ENCODE measurements at regions not wholly inside any gene's neighbourhood (a gene's known extent, or its start where the extent isn't known, plus 50 kb on each side); places are given as distances from the start of the nearest gene placed in this dataset.

GRCh38 chrX:69324851-69325250 is 159.6 kb upstream of the PJA1 start:
- Mint-ChIP-seq H3K4me1 (ENCODE audit: low read depth) (no peaks in the 10 kb centered on the region), H3K4me3 (no peak overlapping the region), H3K36me3 (ENCODE audit: low read depth) (no peaks in the 10 kb centered on the region), H3K9me3 (no peaks in the 10 kb centered on the region), H3K27me3 (no peaks in the 10 kb centered on the region), H3K27ac (no peak overlapping the region)
- ChIA-PET POLR2A (no interaction called here), CTCF (no interaction called here)
- H3K4me3 ChIP-seq (ENCODE audit: low read length), result no peak overlapping the region
- H3K36me3 ChIP-seq (ENCODE audit: insufficient read depth, low read length), result no peaks in the 10 kb centered on the region
- H3K4me1 ChIP-seq (ENCODE audit: insufficient read depth, low read length), result no peaks in the 10 kb centered on the region
- intact Hi-C loops (cut with DNase I, micrococcal nuclease), result no loop called here
- H3K9me3 ChIP-seq (ENCODE audit: control insufficient read depth in 1 of 2, insufficient read depth in 1 of 2, low read length in 2 of 2), result no peaks in the 10 kb centered on the region
- DNase-seq (no peak), ATAC-seq (ENCODE audit: poor library complexity) (no peak)
- no peak overlapping the region for H3K27ac ChIP-seq (ENCODE audit: low read depth in 1 of 2, low read length in 2 of 2)
- no peak for TF ChIP-seq CTCF (IDR thresholded peaks at IDR 0.05)
- no peaks in the 10 kb centered on the region for H3K27me3 ChIP-seq (ENCODE audit: control insufficient read depth in 1 of 2, insufficient read depth in 2 of 2, low read length in 2 of 2)

- no peak overlapping the region for H3K4me3 ChIP-seq (ENCODE audit: low read length)
- H3K9me3 ChIP-seq (ENCODE audit: control insufficient read depth in 1 of 2, insufficient read depth in 1 of 2, low read length in 2 of 2), result no peaks in the 10 kb centered on the region
- no peak for ATAC-seq (ENCODE audit: poor library complexity)
- Mint-ChIP-seq H3K4me3 (no peak overlapping the region), H3K4me1 (ENCODE audit: low read depth) (no peaks in the 10 kb centered on the region), H3K27ac (no peak overlapping the region), H3K27me3 (no peaks in the 10 kb centered on the region), H3K36me3 (ENCODE audit: low read depth) (no peaks in the 10 kb centered on the region), H3K9me3 (no peaks in the 10 kb centered on the region)
- POLR2A ChIA-PET, result no interaction called here
- intact Hi-C loops (cut with DNase I, micrococcal nuclease), result no loop called here
- DNase-seq, result no peak
- no peaks in the 10 kb centered on the region for H3K27me3 ChIP-seq (ENCODE audit: control insufficient read depth in 1 of 2, insufficient read depth in 2 of 2, low read length in 2 of 2)
- H3K36me3 ChIP-seq (ENCODE audit: insufficient read depth, low read length), result no peaks in the 10 kb centered on the region
- no peaks in the 10 kb centered on the region for H3K4me1 ChIP-seq (ENCODE audit: insufficient read depth, low read length)
- CTCF ChIA-PET, result no interaction called here
- no peak for TF ChIP-seq CTCF (IDR thresholded peaks at IDR 0.05)
- H3K27ac ChIP-seq (ENCODE audit: low read depth in 1 of 2, low read length in 2 of 2), result no peak overlapping the region
Observed at GRCh38 chrX:69323786-69324720, 158.8 kb upstream of the PJA1 start.

- ChIA-PET POLR2A (no interaction called here), CTCF (no interaction called here)
- no peak for TF ChIP-seq CTCF (IDR thresholded peaks at IDR 0.05)
- H3K9me3 ChIP-seq (ENCODE audit: control insufficient read depth in 1 of 2, insufficient read depth in 1 of 2, low read length in 2 of 2), result no peaks in the 10 kb centered on the region
- Mint-ChIP-seq H3K36me3 (ENCODE audit: low read depth) (no peaks in the 10 kb centered on the region), H3K9me3 (no peaks in the 10 kb centered on the region), H3K4me1 (ENCODE audit: low read depth) (no peaks in the 10 kb centered on the region), H3K27me3 (no peaks in the 10 kb centered on the region), H3K27ac (no peak overlapping the region), H3K4me3 (no peak overlapping the region)
- H3K4me1 ChIP-seq (ENCODE audit: insufficient read depth, low read length), result no peaks in the 10 kb centered on the region
- no peaks in the 10 kb centered on the region for H3K27me3 ChIP-seq (ENCODE audit: control insufficient read depth in 1 of 2, insufficient read depth in 2 of 2, low read length in 2 of 2)
- intact Hi-C loops (cut with DNase I, micrococcal nuclease), result no loop called here
- ATAC-seq (ENCODE audit: poor library complexity), result no peak
- no peak for DNase-seq
- H3K36me3 ChIP-seq (ENCODE audit: insufficient read depth, low read length), result no peaks in the 10 kb centered on the region
- no peak overlapping the region for H3K27ac ChIP-seq (ENCODE audit: low read depth in 1 of 2, low read length in 2 of 2)
- H3K4me3 ChIP-seq (ENCODE audit: low read length), result no peak overlapping the region
Observed at GRCh38 chrX:69321789-69322188, 156.5 kb upstream of the PJA1 start.
